RWPE2 (cell line): ENCODE measurements at regions not wholly inside any gene's neighbourhood (a gene's known extent, or its start where the extent isn't known, plus 50 kb on each side); places are given as distances from the start of the nearest gene placed in this dataset.
"Not testable (repeated sequence)": the region's sequence is repeated elsewhere in the genome, so short reads cannot be mapped to it uniquely, and the experiment has no call there.

ENCODE experiments used
- ATAC-seq: fragments of 200-7000 bp; cut with Tn5 transposase; 3 replicates; pipeline ENCODE4 v1.9.1; 2021; ENCODE audit warnings: low read depth
- DNase-seq: peaks from one replicate; pipeline ENCODE4 v3.0.0-alpha.2; 2020; ENCODE audit warnings: low spot score
- H3K27ac ChIP-seq: fragments of 450-650 bp; 2 replicates; pipeline ENCODE4 v1.5.1; 2017; ENCODE audit warnings: mild to moderate bottlenecking; ENCODE audit not compliant: poor library complexity, severe bottlenecking
- H3K27me3 ChIP-seq: fragments of 250-450 bp; sonication (Bioruptor Pico); 2 replicates; pipeline ENCODE4 v1.5.1; 2021; ENCODE audit warnings: mild to moderate bottlenecking, moderate library complexity; ENCODE audit not compliant: insufficient read depth, poor library complexity, severe bottlenecking
- H3K36me3 ChIP-seq: fragments of 250-450 bp; sonication (Bioruptor Pico); 2 replicates; pipeline ENCODE4 v1.5.1; 2020; ENCODE audit warnings: low read depth, mild to moderate bottlenecking, moderate library complexity
- H3K4me1 ChIP-seq: fragments of 250-450 bp; sonication (Bioruptor Pico); 2 replicates; pipeline ENCODE4 v1.5.1; 2021; ENCODE audit warnings: mild to moderate bottlenecking, moderate library complexity; ENCODE audit not compliant: insufficient read depth, poor library complexity, severe bottlenecking
- H3K4me3 ChIP-seq: fragments of 250-450 bp; sonication (Bioruptor Pico); 2 replicates; pipeline ENCODE4 v1.5.1; 2021; ENCODE audit warnings: mild to moderate bottlenecking, moderate library complexity; ENCODE audit not compliant: severe bottlenecking
- H3K9me3 ChIP-seq: fragments of 250-450 bp; sonication (Bioruptor Pico); 2 replicates; pipeline ENCODE4 v1.5.1; 2021; ENCODE audit warnings: mild to moderate bottlenecking, moderate library complexity; ENCODE audit not compliant: severe bottlenecking
- CTCF ChIP-seq: fragments of 450-650 bp; IDR thresholded peaks from one replicate; pipeline ENCODE4 v1.5.1; 2017; ENCODE audit warnings: mild to moderate bottlenecking, moderate library complexity; ENCODE audit not compliant: poor library complexity, severe bottlenecking

GRCh38 chr1:116195077-116195868 lies 84.1 kb downstream of the MAB21L3 start:
- ATAC-seq (no peak), DNase-seq (no peak)
- Histone ChIP-seq H3K36me3 (no peaks in the 10 kb centered on the region), H3K4me1 (no peaks in the 10 kb centered on the region), H3K27me3 (no peaks in the 10 kb centered on the region), H3K4me3 (no peak overlapping the region), H3K27ac (no peak overlapping the region), H3K9me3 (no peaks in the 10 kb centered on the region)
- no peak for TF ChIP-seq CTCF

- H3K4me3 ChIP-seq, H3K27ac ChIP-seq, H3K36me3 ChIP-seq, H3K4me1 ChIP-seq, ATAC-seq, DNase-seq, H3K9me3 ChIP-seq: not testable (repeated sequence)
- peaks cover 11% of the 10 kb centered on the region for H3K27me3 ChIP-seq
These were observed 89.1 kb downstream of the MAB21L3 start for GRCh38 chr1:116200343-116200742.

- ATAC-seq, result no peak
These were observed 90.7 kb downstream of the MAB21L3 start for GRCh38 chr1:116201911-116202310.

GRCh38 chr1:116203181-116203723 lies 92.1 kb downstream of the MAB21L3 start:
- no peaks in the 10 kb centered on the region for H3K36me3 ChIP-seq
- TF ChIP-seq CTCF, result no peak
- no peaks in the 10 kb centered on the region for H3K9me3 ChIP-seq
- H3K27ac ChIP-seq, result no peak overlapping the region
- H3K27me3 ChIP-seq, result peaks cover 11% of the 10 kb centered on the region
- H3K4me3 ChIP-seq, result no peak overlapping the region
- DNase-seq, result no peak
- H3K4me1 ChIP-seq, result no peaks in the 10 kb centered on the region
- ATAC-seq, result no peak; the same call in 2 of the 3 replicates

More at GRCh38 chr1:116201911-116202310, 90.7 kb downstream of the MAB21L3 start:
- TF ChIP-seq CTCF, result no peak
- no peak for DNase-seq
- no peak overlapping the region for H3K27ac ChIP-seq
- H3K27me3 ChIP-seq, result peaks cover 11% of the 10 kb centered on the region
- H3K9me3 ChIP-seq, result no peaks in the 10 kb centered on the region
- no peaks in the 10 kb centered on the region for H3K36me3 ChIP-seq
- no peak overlapping the region for H3K4me3 ChIP-seq
- no peaks in the 10 kb centered on the region for H3K4me1 ChIP-seq

- Histone ChIP-seq H3K9me3 (no peaks in the 10 kb centered on the region), H3K27me3 (peaks cover 11% of the 10 kb centered on the region), H3K4me1 (no peaks in the 10 kb centered on the region), H3K36me3 (no peaks in the 10 kb centered on the region), H3K4me3 (no peak overlapping the region), H3K27ac (no peak overlapping the region)
- TF ChIP-seq CTCF, result no peak
- ATAC-seq (no peak), DNase-seq (no peak)
These were observed 92.7 kb downstream of the MAB21L3 start for GRCh38 chr1:116203920-116204319.
